ENCODE measurements at regions not wholly inside any gene's neighbourhood (a gene's known extent, or its start where the extent isn't known, plus 50 kb on each side); places are given as distances from the start of the nearest gene placed in this dataset.

GRCh38 chr5:26690511-26690910 is 347.9 kb downstream of the CDH9 start:
- intact Hi-C loops (cut with DNase I), result no loop called here
- ATAC-seq, result no peak

GRCh38 chr5:26681861-26682260 is 356.5 kb downstream of the CDH9 start:
- DNase-seq, result no peak
- ATAC-seq, result no peak
- intact Hi-C loops (cut with DNase I), result no loop called here

More at GRCh38 chr5:26690511-26690910, 347.9 kb downstream of the CDH9 start:
- no peak for DNase-seq

- intact Hi-C loops (cut with DNase I), result no loop called here
- ATAC-seq (no peak), DNase-seq (no peak)
Measured at GRCh38 chr5:26674846-26675245, 363.5 kb downstream of the CDH9 start.

GRCh38 chr5:26669523-26669922 is 368.9 kb downstream of the CDH9 start:
- DNase-seq (no peak), ATAC-seq (no peak)
- intact Hi-C loops (cut with DNase I), result no loop called here

DNA sequence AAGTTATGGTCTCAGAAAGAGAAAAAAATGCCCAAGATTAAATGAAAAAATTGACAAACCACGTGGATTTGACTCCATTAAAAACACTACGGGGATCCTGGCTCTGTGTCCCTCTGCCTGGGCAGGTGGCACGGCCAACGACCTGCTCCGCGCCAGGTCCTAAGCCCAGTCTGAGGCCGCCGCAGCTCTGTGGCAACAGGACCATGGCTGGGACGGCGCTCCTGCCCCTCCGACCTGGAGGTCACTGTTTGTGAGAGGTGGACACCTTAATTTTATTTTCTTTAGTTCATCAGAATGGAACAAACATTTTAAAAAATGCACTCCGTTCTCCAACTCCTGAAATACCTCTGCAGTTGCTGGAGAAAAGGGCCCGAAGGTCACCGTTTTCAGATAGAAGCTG is 369.4 kb downstream of the CDH9 start:
- no peak for DNase-seq
- no peak for ATAC-seq
- intact Hi-C loops (cut with DNase I), result no loop called here

- DNase-seq (no peak), ATAC-seq (no peak)
- intact Hi-C loops (cut with DNase I), result no loop called here
Measured at GRCh38 chr5:26666371-26666770, 372.0 kb downstream of the CDH9 start.

GRCh38 chr5:26663500-26663899 is 374.9 kb downstream of the CDH9 start:
- DNase-seq (no peak), ATAC-seq (no peak)
- intact Hi-C loops (cut with DNase I), result no loop called here

- intact Hi-C loops (cut with DNase I), result no loop called here
- DNase-seq (no peak), ATAC-seq (no peak)
Measured at GRCh38 chr5:26662806-26663360, 375.5 kb downstream of the CDH9 start.

- no peak for DNase-seq
- intact Hi-C loops (cut with DNase I), result no loop called here
- no peak for ATAC-seq
Measured at GRCh38 chr5:26660116-26660515, 378.3 kb downstream of the CDH9 start.

GRCh38 chr5:26649000-26649399 is 389.4 kb downstream of the CDH9 start:
- intact Hi-C loops (cut with DNase I), result no loop called here
- DNase-seq (no peak), ATAC-seq (no peak)

DNA sequence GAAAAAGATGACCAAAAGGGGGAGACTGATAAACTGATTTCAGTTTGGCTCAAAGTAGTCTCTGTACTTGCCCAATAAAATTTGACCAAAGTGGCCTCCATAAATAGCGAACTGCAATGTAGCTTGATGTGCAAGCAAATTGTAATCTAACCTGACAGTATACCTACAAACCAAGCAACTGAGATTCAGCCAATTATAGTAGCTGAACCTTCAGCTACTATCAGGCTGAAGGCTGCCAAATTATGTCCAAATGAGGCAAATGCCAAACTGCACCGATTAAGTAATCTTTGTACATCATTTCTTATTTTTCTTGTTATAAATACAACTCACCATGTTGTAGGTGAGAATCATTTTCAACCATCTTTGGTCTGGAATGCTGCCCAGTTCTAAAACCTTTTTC is 390.6 kb downstream of the CDH9 start:
- DNase-seq (no peak), ATAC-seq (no peak)
- intact Hi-C loops (cut with DNase I), result no loop called here

GRCh38 chr5:26645659-26646058 is 392.7 kb downstream of the CDH9 start:
- DNase-seq (no peak), ATAC-seq (no peak)
- intact Hi-C loops (cut with DNase I), result no loop called here

DNA sequence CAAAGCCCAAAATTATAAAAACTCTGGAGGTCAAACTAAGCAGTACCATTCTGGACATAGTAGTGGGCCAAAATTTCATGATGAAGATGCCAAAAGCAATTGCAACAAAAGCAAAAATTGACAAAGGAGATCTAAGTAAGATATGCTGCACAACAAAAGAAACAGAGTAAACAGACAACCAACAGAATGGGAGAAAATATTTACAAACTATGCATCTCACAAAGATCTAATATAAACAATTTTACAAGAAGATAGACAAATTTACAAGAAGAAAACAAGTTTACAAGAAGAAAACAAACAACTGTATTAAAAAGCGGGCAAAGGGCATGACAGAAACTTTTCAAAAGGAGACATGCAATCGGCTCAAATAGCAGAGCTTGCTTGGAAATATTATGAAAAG is 396.9 kb downstream of the CDH9 start:
- no peak for DNase-seq
- intact Hi-C loops (cut with DNase I), result no loop called here

GRCh38 chr5:26625099-26625498 is 413.3 kb downstream of the CDH9 start:
- no peak for ATAC-seq
- intact Hi-C loops (cut with DNase I), result no loop called here
- DNase-seq, result no peak

More for the DNA sequence above, 396.9 kb downstream of the CDH9 start:
- no peak for ATAC-seq

GRCh38 chr5:26622947-26623346 is 415.4 kb downstream of the CDH9 start:
- ATAC-seq (no peak), DNase-seq (no peak)
- intact Hi-C loops (cut with DNase I), result no loop called here

GRCh38 chr5:26610577-26610976 is 427.8 kb downstream of the CDH9 start:
- DNase-seq (no peak), ATAC-seq (no peak)
- intact Hi-C loops (cut with DNase I), result no loop called here

GRCh38 chr5:26601563-26601962 is 436.8 kb downstream of the CDH9 start:
- ATAC-seq, result no peak
- DNase-seq, result no peak
- intact Hi-C loops (cut with DNase I), result no loop called here

- DNase-seq (no peak), ATAC-seq (no peak)
- intact Hi-C loops (cut with DNase I), result no loop called here
Measured at GRCh38 chr5:26582350-26583045, 455.9 kb downstream of the CDH9 start.

DNA sequence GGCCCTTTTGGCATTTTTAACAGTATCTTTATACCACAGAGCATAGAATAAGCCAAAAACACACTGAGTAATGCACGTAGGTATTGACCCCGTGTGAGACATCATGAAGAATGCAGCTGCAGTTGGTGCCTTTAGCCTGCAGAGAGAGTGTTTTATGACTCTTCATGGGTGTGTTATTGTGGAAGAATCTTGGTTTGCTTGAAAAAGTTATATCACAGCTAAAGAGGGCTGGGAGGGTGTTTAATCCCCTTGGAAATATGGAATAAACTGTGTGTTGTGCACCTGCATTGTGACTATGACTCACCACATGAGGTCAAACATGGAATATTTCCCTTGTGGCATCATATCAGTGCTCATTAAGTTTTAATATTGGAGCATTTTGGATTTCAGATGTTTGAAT is 458.7 kb downstream of the CDH9 start:
- intact Hi-C loops (cut with DNase I), result no loop called here
- no peak for ATAC-seq
- no peak for DNase-seq

DNA sequence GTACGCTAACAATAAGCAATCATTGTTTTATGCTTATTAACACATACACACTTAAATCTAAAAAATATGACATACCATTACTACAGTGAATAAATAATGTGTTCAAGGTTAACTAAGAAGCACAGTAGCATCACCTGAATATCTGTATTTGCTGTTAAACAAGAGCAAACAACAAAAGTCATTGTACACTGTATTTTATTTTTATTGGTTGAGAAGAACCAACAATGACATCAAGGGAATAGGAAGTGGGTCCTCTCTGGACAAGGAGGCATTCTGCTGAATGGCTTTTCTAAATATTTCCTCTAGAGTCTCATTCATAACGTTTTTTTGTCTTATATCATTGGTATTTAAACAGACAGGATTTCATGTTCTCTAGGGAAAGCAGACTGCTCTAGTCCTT is 460.4 kb downstream of the CDH9 start:
- intact Hi-C loops (cut with DNase I), result no loop called here
- DNase-seq (no peak), ATAC-seq (no peak)

DNA sequence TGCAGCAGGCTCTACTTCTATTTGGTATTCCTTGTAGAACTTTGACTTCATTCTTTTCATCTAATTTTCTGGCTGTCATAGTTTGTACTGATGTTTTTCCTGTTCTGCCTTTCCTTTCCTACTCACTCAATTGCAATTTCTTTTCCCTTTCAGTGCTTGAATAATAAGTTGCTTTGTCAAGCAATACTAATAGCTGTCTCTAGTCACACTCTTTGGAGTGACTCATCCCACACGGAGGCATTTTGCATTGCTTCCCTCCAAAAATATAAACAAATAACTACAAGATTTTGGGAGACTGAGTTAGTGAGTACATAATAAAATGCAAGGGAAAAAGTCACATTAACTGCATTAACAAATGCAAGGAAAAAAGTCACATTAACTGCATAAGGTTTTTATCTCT is 465.9 kb downstream of the CDH9 start:
- intact Hi-C loops (cut with DNase I), result no loop called here
- ATAC-seq (no peak), DNase-seq (no peak)

GRCh38 chr5:26569929-26570258 is 468.5 kb downstream of the CDH9 start:
- DNase-seq (no peak), ATAC-seq (no peak)
- intact Hi-C loops (cut with DNase I), result no loop called here
